Chondrocyte (in vitro differentiated cells): ENCODE measurements at regions not wholly inside any gene's neighbourhood (a gene's known extent, or its start where the extent isn't known, plus 50 kb on each side); places are given as distances from the start of the nearest gene placed in this dataset.

ENCODE experiments used
- DNase-seq: peaks from one replicate; pipeline ENCODE4 v3.0.0; 2021; ENCODE audit warnings: mixed read lengths, low spot score
- H3K27ac Mint-ChIP-seq: one replicate; pipeline ENCODE4 v1.8.0; 2021; ENCODE audit warnings: mild to moderate bottlenecking, moderate library complexity, mixed read lengths; ENCODE audit not compliant: unreplicated experiment
- H3K27me3 Mint-ChIP-seq: 2 replicates; pipeline ENCODE4 v1.8.0; 2021; ENCODE audit warnings: low read depth, mixed read lengths
- H3K36me3 Mint-ChIP-seq: 2 replicates; pipeline ENCODE4 v1.8.0; 2021; ENCODE audit warnings: low read depth, mixed read lengths
- H3K4me1 Mint-ChIP-seq: 2 replicates; pipeline ENCODE4 v1.8.0; 2021; ENCODE audit warnings: low read depth, mild to moderate bottlenecking, mixed read lengths
- H3K4me3 Mint-ChIP-seq: one replicate; pipeline ENCODE4 v1.8.0; 2021; ENCODE audit warnings: mild to moderate bottlenecking, moderate library complexity, mixed read lengths; ENCODE audit not compliant: unreplicated experiment
- H3K9me3 Mint-ChIP-seq: 2 replicates; pipeline ENCODE4 v1.8.0; 2021; ENCODE audit warnings: low read depth, mixed read lengths
- CTCF ChIP-seq: fragments of 200-600 bp; sonication (generic); IDR thresholded peaks from 2 replicates; pipeline ENCODE4 v1.5.0; 2021; ENCODE audit warnings: antibody characterized with exemption, mild to moderate bottlenecking, moderate library complexity

GRCh38 chr1:243903041-243903440 is 53.0 kb upstream of the AKT3 start:
- Mint-ChIP-seq H3K4me3 (no peak overlapping the region), H3K27ac (no peak overlapping the region), H3K27me3 (peaks cover 3% of the 10 kb centered on the region), H3K36me3 (no peaks in the 10 kb centered on the region), H3K4me1 (no peaks in the 10 kb centered on the region), H3K9me3 (no peaks in the 10 kb centered on the region)
- no peak for DNase-seq
- TF ChIP-seq CTCF = no peak

- TF ChIP-seq CTCF = no peak
- H3K9me3 Mint-ChIP-seq = no peaks in the 10 kb centered on the region
- H3K27ac Mint-ChIP-seq = no peak overlapping the region
- no peaks in the 10 kb centered on the region for H3K4me1 Mint-ChIP-seq
- peaks cover 3% of the 10 kb centered on the region for H3K27me3 Mint-ChIP-seq
- H3K36me3 Mint-ChIP-seq = no peaks in the 10 kb centered on the region
- no peak for DNase-seq
- H3K4me3 Mint-ChIP-seq = no peak overlapping the region
These were observed 52.1 kb upstream of the AKT3 start for GRCh38 chr1:243902100-243902499.
